Fibroblast of villous mesenchyme (primary cell): ENCODE measurements at regions not wholly inside any gene's neighbourhood (a gene's known extent, or its start where the extent isn't known, plus 50 kb on each side); places are given as distances from the start of the nearest gene placed in this dataset.
"Not testable (repeated sequence)": the region's sequence is repeated elsewhere in the genome, so short reads cannot be mapped to it uniquely, and the experiment has no call there.

ENCODE experiments used
- DNase-seq: peaks from one replicate; pipeline ENCODE4 v3.0.0-alpha.2; 2010; ENCODE audit warnings: low read depth
- H3K4me3 ChIP-seq: 2 replicates; pipeline ENCODE4 v1.5.1; 2011; ENCODE audit warnings: low read depth, mild to moderate bottlenecking, low read length
- TF ChIP-seq, protein P1 (sequence below): IDR thresholded peaks from 2 replicates; pipeline ENCODE4 v1.5.1; 2012; ENCODE audit warnings: low read depth, mild to moderate bottlenecking, low read length; ENCODE audit not compliant: insufficient read depth

DNA sequence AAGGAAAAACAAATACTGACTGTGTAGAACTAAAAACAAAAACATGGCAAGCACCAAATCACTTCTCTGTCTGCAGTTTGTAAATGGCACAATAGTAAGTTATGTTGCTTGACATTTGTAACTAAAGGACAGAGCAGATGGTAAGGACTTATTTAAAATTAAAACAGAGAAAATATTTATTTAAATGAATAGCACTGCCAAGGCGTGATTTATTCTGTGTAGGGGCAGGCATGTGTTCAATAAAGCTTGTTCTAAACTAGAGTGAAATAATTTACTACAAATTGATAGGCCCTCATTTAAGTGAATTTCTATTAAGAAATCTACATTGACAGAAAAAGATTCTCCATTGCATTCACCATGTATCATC lies 231.5 kb downstream of the CYLC2 start:
- no peak overlapping the region for H3K4me3 ChIP-seq
- no peak for DNase-seq
- TF ChIP-seq, protein P1, sequence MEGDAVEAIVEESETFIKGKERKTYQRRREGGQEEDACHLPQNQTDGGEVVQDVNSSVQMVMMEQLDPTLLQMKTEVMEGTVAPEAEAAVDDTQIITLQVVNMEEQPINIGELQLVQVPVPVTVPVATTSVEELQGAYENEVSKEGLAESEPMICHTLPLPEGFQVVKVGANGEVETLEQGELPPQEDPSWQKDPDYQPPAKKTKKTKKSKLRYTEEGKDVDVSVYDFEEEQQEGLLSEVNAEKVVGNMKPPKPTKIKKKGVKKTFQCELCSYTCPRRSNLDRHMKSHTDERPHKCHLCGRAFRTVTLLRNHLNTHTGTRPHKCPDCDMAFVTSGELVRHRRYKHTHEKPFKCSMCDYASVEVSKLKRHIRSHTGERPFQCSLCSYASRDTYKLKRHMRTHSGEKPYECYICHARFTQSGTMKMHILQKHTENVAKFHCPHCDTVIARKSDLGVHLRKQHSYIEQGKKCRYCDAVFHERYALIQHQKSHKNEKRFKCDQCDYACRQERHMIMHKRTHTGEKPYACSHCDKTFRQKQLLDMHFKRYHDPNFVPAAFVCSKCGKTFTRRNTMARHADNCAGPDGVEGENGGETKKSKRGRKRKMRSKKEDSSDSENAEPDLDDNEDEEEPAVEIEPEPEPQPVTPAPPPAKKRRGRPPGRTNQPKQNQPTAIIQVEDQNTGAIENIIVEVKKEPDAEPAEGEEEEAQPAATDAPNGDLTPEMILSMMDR: no peak

DNA sequence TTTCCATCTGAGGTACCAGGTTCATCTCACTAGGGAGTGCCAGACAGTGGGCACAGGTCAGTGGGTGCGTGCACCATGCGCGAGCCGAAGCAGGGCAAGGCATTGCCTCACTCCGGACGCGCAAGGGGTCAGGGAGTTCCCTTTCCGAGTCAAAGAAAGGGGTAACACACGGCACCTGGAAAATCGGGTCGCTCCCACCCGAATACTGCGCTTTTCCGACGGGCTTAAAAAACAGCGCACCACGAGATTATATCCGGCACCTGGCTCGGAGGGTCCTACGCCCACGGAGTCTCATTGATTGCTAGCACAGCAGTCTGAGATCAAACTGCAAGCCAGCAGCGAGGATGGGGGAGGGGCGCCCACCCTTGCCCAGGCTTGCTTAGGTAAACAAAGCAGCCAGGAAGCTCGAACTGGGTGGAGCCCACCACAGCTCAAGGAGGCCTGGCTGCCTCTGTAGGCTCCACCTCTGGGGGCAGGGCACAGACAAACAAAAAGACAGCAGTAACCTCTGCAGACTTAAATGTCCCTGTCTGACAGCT lies 242.5 kb downstream of the CYLC2 start:
- not testable (repeated sequence) for DNase-seq

DNA sequence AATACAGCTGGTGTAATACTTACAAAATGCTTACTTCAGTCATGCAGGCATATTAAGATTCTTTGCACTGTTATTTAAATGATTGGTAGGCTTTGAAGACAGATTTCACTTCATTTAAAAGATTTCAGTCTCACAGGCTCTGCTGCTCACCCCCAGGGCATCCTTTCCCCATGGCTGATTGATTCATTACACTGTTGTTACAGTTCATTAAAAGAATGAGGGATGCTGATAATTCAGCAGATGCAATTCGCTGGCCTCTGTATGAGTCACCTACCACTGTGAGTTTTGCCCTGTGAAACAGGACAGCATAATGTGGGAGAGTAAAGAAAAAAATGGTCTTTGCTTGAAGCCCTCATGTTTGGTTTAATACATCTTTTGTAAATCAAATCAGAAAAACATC lies 246.9 kb downstream of the CYLC2 start:
- no peak overlapping the region for H3K4me3 ChIP-seq
- DNase-seq: no peak
- TF ChIP-seq, protein P1: no peak

More for the DNA sequence above, 242.5 kb downstream of the CYLC2 start:
- not testable (repeated sequence) for H3K4me3 ChIP-seq

DNA sequence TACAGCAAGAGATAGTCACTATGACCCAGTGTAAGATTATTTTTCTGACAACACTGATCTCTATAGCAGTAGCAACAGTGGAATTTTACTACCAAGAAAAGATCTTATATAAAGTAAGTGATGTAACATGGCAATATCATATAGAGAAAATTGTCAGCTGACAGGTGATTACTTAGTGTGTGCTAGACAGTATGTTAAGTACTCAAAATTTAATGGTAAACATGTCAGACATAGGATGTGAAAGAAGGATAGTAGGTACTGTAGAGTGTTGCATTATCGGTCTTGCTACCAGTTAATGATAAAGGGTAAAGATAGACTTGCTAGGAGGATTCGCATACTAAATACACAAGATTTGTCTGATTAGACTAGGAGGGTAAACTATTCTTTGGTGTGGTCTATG lies 247.4 kb downstream of the CYLC2 start:
- DNase-seq: no peak
- TF ChIP-seq, protein P1: no peak
- H3K4me3 ChIP-seq: no peak overlapping the region

DNA sequence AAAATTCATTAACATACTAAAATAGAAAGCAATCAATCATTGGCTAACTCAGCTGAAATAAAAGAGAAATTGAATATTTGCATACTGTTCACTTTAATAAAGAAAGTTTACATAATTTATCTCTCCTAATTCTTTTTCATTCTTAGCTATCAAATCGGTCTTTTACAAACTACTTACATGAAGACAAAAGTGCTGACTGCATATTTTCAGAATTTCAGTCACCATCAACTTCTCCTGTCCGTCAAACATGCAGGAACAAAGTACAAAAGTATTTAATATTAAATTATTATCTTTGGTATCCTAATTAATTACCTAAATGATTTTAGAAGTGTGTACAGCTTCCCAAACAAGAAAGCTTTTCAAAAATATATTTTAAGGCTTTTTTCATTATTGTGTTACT lies 248.4 kb downstream of the CYLC2 start:
- TF ChIP-seq, protein P1: no peak
- no peak for DNase-seq

DNA sequence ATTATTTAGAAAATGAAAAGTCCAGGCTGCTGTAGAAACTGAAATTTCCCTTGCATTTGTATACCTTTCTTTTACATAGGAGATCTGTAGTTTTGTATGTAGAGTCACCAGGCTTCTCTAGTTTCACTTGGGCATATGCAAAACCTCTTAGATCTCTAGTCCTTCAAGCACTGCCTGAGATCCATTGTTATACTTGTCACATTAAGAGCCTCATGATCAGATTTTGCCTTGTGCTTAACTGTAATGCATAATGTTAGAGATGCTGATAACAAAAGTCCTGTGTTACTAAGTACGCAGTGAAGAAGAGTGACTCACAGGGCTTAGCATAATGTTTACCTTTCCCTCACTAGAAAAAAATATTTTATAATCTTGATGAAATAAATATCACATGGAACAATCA lies 250.2 kb downstream of the CYLC2 start:
- no peak for DNase-seq
- TF ChIP-seq, protein P1: no peak
- H3K4me3 ChIP-seq: no peak overlapping the region

More for the DNA sequence above, 248.4 kb downstream of the CYLC2 start:
- H3K4me3 ChIP-seq: no peak overlapping the region

DNA sequence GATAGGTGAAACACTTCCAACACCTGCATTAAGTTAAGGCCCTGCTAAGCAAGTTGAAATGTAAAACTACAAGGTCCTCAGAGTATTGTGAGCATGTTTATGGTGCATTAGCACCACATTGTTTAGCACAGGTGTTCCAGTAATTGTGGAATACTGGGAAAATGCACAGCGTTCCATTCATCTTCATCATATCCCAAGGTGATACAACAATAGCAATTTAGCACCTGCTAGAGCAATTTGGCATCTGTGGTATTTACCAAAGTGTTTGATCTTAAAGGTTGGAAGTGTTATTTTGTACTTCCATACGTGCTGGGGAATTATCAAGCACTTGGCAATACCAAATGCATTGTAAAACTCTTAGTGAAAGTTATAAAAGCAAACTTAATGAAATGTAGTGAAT lies 266.8 kb downstream of the CYLC2 start:
- TF ChIP-seq, protein P1: no peak
- DNase-seq: no peak
- no peak overlapping the region for H3K4me3 ChIP-seq
